ENCODE measurements at regions not wholly inside any gene's neighbourhood (a gene's known extent, or its start where the extent isn't known, plus 50 kb on each side); places are given as distances from the start of the nearest gene placed in this dataset.

DNA sequence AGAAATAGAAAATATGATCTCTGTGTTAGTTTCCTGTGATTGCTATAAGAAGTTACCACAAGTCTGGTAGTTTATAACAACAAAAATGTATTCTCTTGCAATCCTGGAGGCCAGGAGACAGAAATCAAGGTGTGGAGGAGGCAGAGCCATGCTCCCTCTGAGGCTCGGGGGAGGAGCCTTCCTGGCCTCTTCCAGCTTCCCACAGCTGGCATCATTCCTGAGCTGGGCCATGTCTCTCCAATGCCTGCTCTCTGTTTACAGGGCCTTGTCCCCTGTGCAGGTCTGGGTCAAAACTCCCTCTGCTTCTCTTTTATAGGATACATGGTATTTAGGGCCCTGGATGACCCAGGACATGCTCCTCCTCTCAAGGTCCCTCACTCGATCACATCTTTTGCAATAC, 81.3 kb upstream of the RET start:
- TF ChIP-seq, protein P1, sequence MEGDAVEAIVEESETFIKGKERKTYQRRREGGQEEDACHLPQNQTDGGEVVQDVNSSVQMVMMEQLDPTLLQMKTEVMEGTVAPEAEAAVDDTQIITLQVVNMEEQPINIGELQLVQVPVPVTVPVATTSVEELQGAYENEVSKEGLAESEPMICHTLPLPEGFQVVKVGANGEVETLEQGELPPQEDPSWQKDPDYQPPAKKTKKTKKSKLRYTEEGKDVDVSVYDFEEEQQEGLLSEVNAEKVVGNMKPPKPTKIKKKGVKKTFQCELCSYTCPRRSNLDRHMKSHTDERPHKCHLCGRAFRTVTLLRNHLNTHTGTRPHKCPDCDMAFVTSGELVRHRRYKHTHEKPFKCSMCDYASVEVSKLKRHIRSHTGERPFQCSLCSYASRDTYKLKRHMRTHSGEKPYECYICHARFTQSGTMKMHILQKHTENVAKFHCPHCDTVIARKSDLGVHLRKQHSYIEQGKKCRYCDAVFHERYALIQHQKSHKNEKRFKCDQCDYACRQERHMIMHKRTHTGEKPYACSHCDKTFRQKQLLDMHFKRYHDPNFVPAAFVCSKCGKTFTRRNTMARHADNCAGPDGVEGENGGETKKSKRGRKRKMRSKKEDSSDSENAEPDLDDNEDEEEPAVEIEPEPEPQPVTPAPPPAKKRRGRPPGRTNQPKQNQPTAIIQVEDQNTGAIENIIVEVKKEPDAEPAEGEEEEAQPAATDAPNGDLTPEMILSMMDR (conservative IDR thresholded peaks at IDR 0.05; ENCODE audit: low read depth, low read length) = no peak
- no peak overlapping the region for H3K4me3 ChIP-seq (ENCODE audit: low read length)
- no peak for DNase-seq (ENCODE audit: low read depth)

DNA sequence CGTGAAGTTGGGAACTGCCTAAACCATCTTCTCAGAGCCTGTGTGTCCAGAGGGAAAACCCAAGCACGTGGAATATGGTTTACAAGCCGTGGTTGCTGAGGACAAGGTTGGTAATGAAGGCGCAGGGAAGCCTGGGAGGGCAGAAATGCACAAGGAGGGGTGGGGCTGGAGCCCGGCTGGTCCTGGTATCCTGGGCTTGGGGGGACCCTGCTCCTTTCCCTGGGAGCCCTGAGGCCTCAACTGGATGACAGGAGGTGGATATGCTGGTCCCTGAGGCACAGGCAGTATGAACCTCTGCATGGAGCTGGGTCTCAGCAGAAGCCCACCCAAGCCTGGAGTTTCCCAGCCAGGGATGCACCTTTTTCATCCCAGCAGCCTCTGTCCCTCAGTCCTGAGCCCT, 80.3 kb upstream of the RET start:
- TF ChIP-seq, protein P1 (conservative IDR thresholded peaks at IDR 0.05; ENCODE audit: low read depth, low read length) = no peak
- DNase-seq (ENCODE audit: low read depth) = no peak
- H3K4me3 ChIP-seq (ENCODE audit: low read length) = no peak overlapping the region

DNA sequence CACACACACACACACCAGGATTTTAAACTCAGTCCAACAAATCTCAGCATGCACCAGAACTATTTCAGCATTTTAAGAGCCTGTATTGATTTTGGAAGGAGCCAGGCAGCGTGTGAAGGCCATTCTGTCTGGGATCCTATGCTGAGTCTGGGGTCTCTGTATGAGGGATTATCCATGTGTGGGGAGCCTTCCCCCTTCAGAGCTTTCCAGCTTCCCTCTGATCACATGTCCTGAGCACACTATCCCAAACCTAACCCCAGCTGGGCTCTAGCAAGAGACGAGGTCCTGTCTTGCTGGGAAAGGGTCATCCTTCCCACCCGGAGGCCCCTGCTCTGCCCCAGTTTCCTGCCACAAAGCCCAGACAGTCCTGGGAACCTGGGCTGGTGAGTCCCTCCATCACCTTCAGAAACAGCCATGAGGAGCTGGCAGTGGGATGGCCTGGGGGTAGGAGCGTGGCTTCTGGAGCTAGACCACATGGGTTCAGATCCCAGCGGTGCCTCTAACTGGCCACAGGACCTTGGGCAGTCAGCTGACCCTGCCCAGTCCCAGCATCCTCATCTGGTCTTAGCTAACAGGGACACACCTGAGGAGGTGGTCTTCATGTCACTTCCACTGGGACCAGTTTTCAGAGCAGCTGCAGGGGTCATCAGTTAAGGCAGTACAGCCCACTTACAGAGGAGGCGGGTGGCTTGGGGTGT, 79.6 kb upstream of the RET start:
- no peak overlapping the region for H3K4me3 ChIP-seq (ENCODE audit: low read length)
- DNase-seq (ENCODE audit: low read depth) = no peak
- TF ChIP-seq, protein P1 (conservative IDR thresholded peaks at IDR 0.05; ENCODE audit: low read depth, low read length) = no peak

DNA sequence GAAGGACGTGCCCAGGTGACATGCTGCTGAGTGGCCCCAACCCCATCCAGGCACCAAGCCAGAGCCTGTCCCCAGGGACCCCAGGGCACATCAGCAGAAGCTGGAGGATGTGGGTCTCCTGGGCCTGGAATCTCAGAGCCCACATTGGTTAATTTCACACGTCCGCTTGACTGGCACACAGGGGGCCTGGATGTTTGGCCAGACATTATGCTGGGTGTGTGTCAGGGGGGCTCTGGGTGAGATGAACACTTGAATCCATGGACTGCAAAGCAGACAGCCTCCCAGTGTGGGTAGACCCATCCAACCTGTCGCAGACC, 79.1 kb upstream of the RET start:
- no peak for DNase-seq (ENCODE audit: low read depth)
- TF ChIP-seq, protein P1 (conservative IDR thresholded peaks at IDR 0.05; ENCODE audit: low read depth, low read length) = no peak
- H3K4me3 ChIP-seq (ENCODE audit: low read length) = no peak overlapping the region

DNA sequence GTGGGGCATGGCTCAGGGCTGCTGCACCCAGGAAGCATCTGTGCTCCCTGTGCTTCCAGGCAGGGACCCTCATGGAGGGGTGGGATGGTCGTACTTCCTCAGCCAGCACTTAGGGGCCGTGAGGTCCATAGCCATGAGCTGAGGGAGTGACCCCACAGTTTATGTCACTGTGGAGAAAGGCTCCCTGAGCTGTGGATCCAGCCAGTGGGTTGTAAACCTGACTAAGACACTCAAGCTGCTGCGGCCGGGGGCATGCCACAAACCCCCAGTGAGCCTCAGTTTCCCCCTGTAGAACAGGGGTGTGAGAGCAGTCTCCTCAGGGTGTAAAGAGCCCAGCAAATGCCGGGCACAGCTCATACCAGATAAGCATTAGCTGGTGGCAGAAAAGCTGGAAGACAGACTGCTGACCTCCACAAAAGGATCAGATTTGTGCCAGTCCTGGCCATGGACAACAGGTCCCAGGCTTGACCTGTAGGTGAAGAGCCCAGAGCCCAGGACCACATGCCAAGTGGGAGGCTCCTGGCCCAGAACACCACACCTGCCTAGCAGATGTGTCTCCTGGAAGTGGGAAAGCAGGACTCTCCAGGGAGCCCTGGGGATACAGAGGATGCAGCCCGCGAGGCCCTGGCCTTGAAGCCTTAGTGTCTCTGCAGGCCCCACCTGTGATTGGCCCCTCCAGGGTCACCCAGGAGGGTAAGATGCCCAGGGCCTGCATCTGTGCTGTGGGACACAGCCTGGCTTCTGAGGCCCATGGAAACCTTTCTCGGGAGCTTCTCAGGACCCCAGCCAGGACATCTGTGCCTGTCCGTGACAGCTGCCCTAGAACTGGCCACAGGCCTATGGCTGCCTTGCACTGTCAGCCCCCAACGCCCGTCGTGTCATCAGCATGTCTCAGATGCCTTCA, 78.1 kb upstream of the RET start:
- no peak for DNase-seq (ENCODE audit: low read depth)
- TF ChIP-seq, protein P1 (conservative IDR thresholded peaks at IDR 0.05; ENCODE audit: low read depth, low read length) = no peak

DNA sequence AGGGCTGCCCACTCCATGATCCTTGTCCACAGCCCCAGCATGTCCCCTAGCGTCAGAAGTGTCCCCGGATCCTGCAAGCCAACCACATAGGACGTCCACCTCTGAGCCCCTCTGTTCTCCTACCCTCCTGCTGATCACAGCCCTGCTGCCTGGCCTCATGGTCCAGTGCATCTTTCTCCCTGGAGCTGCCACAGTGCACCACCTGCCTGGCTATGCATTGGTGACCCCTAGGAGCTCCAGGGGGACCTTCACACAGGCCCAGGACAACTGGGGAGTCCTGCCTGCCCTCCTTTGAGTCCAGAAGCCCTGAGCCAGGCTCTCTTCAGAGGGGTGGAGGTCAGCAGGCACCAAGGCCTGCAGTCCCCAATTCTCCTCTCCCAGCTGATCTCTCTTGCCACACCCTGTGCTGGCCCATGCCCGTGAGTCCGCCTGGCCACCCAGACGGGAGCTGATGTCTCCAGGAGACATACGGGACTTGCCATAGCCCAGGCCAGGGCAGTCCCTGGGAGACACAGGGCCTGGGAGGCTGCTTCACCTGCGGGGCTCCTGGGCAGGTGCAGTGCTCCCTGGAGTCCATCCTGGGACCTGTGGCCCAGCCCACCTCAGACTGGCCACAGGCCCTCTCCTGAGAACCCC, 77.4 kb upstream of the RET start:
- TF ChIP-seq, protein P1 (conservative IDR thresholded peaks at IDR 0.05; ENCODE audit: low read depth, low read length) = no peak
- H3K4me3 ChIP-seq (ENCODE audit: low read length) = no peak overlapping the region
- DNase-seq (ENCODE audit: low read depth) = no peak

More for the DNA sequence above, 78.1 kb upstream of the RET start:
- H3K4me3 ChIP-seq (ENCODE audit: low read length) = no peak overlapping the region

Measured in retinal pigment epithelial cell (primary cell).